ENCODE measurements at regions not wholly inside any gene's neighbourhood (a gene's known extent, or its start where the extent isn't known, plus 50 kb on each side); places are given as distances from the start of the nearest gene placed in this dataset.

- Histone ChIP-seq H2AFZ (ENCODE audit: insufficient read depth, low read depth, low read length, poor library complexity, severe bottlenecking) (no peak overlapping the region), H3K9me3 (ENCODE audit: control extremely low read depth in 1 of 3, control insufficient read depth in 2 of 3, insufficient read depth in 1 of 3, low read length in 2 of 3) (no peaks in the 10 kb centered on the region), H3K9ac (ENCODE audit: low read length) (no peak overlapping the region), H4K20me1 (ENCODE audit: control insufficient read depth, insufficient read depth, low read length, poor library complexity, severe bottlenecking) (no peaks in the 10 kb centered on the region), H3K4me3 (ENCODE audit: control extremely low read depth in 1 of 5, extremely low read depth in 1 of 5, insufficient read depth in 1 of 5, low read depth in 2 of 5, low read length in 4 of 5) (no peak overlapping the region), H3K79me2 (ENCODE audit: control insufficient read depth, insufficient read depth, low read length) (no peaks in the 10 kb centered on the region), H3K27me3 (replicated peaks in 1 of 4; ENCODE audit: control extremely low read depth in 1 of 4, control insufficient read depth in 3 of 4, insufficient read depth in 4 of 4, low read length in 3 of 4) (no peaks in the 10 kb centered on the region), H3K4me1 (ENCODE audit: control insufficient read depth in 2 of 2, insufficient read depth in 2 of 2, low read length in 2 of 2) (no peaks in the 10 kb centered on the region), H3K27ac (ENCODE audit: low read length in 2 of 2) (no peak overlapping the region), H3K36me3 (replicated peaks in 1 of 2; ENCODE audit: control extremely low read depth in 1 of 2, control insufficient read depth in 1 of 2, extremely low read depth in 1 of 2, insufficient read depth in 2 of 2, low read length in 1 of 2) (no peaks in the 10 kb centered on the region), H3K4me2 (replicated peaks; ENCODE audit: low read depth, low read length, poor library complexity, severe bottlenecking) (no peak overlapping the region)
- no peaks in the 10 kb centered on the region for H3K9me3 Mint-ChIP-seq (ENCODE audit: insufficient read depth)
- ChIA-PET CTCF (no interaction called here), POLR2A (no interaction called here)
- no peak for DNase-seq
- H3K4me1 Mint-ChIP-seq, result no peaks in the 10 kb centered on the region
- no peaks in the 10 kb centered on the region for H3K27me3 Mint-ChIP-seq
- TF ChIP-seq CTCF (IDR thresholded peaks at IDR 0.05) (no peak), EZH2 (IDR thresholded peaks at IDR 0.05; ENCODE audit: borderline replicate concordance, insufficient read depth, low read depth, low read length, poor library complexity, severe bottlenecking) (no peak)
- intact Hi-C loops (cut with micrococcal nuclease), result no loop called here
- ATAC-seq (ENCODE audit: low read depth), result no peak
- 83% methylated on average over 1 of the region's 6 CpGs for WGBS (ENCODE audit: insufficient coverage)
- H3K27ac Mint-ChIP-seq, result no peak overlapping the region
- H3K4me3 Mint-ChIP-seq, result no peak overlapping the region
Observed at GRCh38 chr7:81175275-81175940, 256.6 kb upstream of the SEMA3C start.

- Mint-ChIP-seq H3K4me1 (no peaks in the 10 kb centered on the region), H3K27me3 (no peaks in the 10 kb centered on the region), H3K27ac (no peak overlapping the region), H3K4me3 (no peak overlapping the region), H3K9me3 (ENCODE audit: insufficient read depth) (no peaks in the 10 kb centered on the region)
- POLR2A ChIA-PET, result no interaction called here
- H3K27ac ChIP-seq (ENCODE audit: low read length in 2 of 2), result no peak overlapping the region
- no peaks in the 10 kb centered on the region for H3K36me3 ChIP-seq (replicated peaks in 1 of 2; ENCODE audit: control extremely low read depth in 1 of 2, control insufficient read depth in 1 of 2, extremely low read depth in 1 of 2, insufficient read depth in 2 of 2, low read length in 1 of 2)
- no peak overlapping the region for H3K4me2 ChIP-seq (replicated peaks; ENCODE audit: low read depth, low read length, poor library complexity, severe bottlenecking)
- no peaks in the 10 kb centered on the region for H3K79me2 ChIP-seq (ENCODE audit: control insufficient read depth, insufficient read depth, low read length)
- WGBS (ENCODE audit: insufficient coverage), result 89% methylated on average over 3 of the region's 7 CpGs
- no peaks in the 10 kb centered on the region for H3K4me1 ChIP-seq (ENCODE audit: control insufficient read depth in 2 of 2, insufficient read depth in 2 of 2, low read length in 2 of 2)
- intact Hi-C loops (cut with micrococcal nuclease), result no loop called here
- no peaks in the 10 kb centered on the region for H4K20me1 ChIP-seq (ENCODE audit: control insufficient read depth, insufficient read depth, low read length, poor library complexity, severe bottlenecking)
- H3K9ac ChIP-seq (ENCODE audit: low read length), result no peak overlapping the region
- no peaks in the 10 kb centered on the region for H3K27me3 ChIP-seq (replicated peaks in 1 of 4; ENCODE audit: control extremely low read depth in 1 of 4, control insufficient read depth in 3 of 4, insufficient read depth in 4 of 4, low read length in 3 of 4)
- CTCF ChIA-PET, result no interaction called here
- DNase-seq (no peak), ATAC-seq (ENCODE audit: low read depth) (no peak)
- TF ChIP-seq EZH2 (IDR thresholded peaks at IDR 0.05; ENCODE audit: borderline replicate concordance, insufficient read depth, low read depth, low read length, poor library complexity, severe bottlenecking) (no peak), CTCF (IDR thresholded peaks at IDR 0.05) (no peak)
- no peaks in the 10 kb centered on the region for H3K9me3 ChIP-seq (ENCODE audit: control extremely low read depth in 1 of 3, control insufficient read depth in 2 of 3, insufficient read depth in 1 of 3, low read length in 2 of 3)
- H2AFZ ChIP-seq (ENCODE audit: insufficient read depth, low read depth, low read length, poor library complexity, severe bottlenecking), result no peak overlapping the region
- H3K4me3 ChIP-seq (ENCODE audit: control extremely low read depth in 1 of 5, extremely low read depth in 1 of 5, insufficient read depth in 1 of 5, low read depth in 2 of 5, low read length in 4 of 5), result no peak overlapping the region
Observed at GRCh38 chr7:81173766-81174281, 255.0 kb upstream of the SEMA3C start.

Data from B cell (primary cell).